ELF-1 (cell line): ENCODE measurements at regions not wholly inside any gene's neighbourhood (a gene's known extent, or its start where the extent isn't known, plus 50 kb on each side); places are given as distances from the start of the nearest gene placed in this dataset.

Source experiments
- DNase-seq: peaks from one replicate; pipeline ENCODE4 v3.0.0-alpha.2; 2016; ENCODE audit warnings: low read depth, low spot score

- no peak for DNase-seq
Measured at GRCh38 chr16:73319737-73320136, 271.8 kb upstream of the ZFHX3 start.

DNA sequence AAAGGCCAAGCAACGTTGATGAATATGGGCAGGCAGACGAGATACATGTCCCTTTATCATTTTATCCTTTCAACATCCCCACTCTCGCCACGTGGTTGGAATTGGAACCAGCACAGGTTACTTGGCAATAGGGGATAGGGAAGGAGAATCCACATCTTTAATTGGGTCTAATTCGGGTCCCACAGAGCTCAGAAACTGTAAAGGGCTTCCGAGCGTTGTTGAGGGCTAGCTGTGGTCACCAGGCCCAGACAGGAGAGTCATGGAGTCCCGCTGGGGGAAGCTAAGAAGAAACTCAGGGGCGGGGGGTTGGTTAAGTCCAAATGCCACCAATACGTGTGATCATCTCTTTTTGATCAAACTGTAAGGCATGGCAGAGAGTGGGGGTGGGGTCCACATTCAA, 271.3 kb upstream of the ZFHX3 start:
- DNase-seq, result no peak

DNA sequence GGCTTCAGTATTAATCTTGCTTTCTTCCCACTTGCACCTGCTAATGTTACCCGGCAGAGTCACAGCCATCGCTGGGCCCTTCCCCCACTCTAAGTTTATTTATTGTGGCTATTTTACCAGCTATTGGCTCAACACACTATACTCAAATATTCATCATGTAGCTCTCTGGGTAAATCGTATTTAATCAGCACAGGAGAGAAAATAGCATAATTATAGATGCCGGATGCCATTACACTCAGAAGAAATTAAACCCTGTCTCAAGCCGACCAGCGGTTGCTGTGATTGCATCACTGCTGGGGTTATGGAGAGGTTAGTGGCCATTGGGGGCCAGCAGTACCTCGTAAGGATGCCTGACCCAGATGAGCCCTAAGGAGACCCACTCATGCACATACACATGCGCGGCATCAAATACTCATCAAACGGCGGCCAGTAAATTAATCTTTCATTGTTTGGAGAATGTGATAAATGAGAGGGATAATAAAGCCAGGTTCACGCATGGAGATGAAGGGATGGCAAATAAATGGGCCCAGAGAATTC, 269.5 kb upstream of the ZFHX3 start:
- DNase-seq, result no peak

DNA sequence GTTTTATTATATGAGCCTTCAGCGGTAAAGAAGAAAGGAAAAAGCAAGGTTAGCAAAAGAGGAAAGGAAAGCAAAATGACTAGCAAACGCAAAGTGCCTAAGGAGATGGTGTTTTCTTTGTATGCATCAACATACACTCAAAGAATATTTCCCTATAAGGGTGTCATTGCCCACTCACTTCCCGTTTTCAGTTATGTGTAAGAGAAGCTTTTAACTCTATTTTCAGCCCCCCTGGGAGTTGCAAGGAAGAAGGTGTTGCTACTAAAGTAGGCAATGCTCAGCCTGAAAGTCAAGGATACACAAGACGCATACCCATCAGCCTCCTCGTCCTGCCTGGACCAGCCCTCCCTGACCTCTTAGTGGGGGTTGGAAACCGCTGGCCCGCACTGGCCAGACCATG, 267.7 kb upstream of the ZFHX3 start:
- DNase-seq, result no peak

GRCh38 chr16:73313950-73314349, 266.0 kb upstream of the ZFHX3 start:
- no peak for DNase-seq

DNA sequence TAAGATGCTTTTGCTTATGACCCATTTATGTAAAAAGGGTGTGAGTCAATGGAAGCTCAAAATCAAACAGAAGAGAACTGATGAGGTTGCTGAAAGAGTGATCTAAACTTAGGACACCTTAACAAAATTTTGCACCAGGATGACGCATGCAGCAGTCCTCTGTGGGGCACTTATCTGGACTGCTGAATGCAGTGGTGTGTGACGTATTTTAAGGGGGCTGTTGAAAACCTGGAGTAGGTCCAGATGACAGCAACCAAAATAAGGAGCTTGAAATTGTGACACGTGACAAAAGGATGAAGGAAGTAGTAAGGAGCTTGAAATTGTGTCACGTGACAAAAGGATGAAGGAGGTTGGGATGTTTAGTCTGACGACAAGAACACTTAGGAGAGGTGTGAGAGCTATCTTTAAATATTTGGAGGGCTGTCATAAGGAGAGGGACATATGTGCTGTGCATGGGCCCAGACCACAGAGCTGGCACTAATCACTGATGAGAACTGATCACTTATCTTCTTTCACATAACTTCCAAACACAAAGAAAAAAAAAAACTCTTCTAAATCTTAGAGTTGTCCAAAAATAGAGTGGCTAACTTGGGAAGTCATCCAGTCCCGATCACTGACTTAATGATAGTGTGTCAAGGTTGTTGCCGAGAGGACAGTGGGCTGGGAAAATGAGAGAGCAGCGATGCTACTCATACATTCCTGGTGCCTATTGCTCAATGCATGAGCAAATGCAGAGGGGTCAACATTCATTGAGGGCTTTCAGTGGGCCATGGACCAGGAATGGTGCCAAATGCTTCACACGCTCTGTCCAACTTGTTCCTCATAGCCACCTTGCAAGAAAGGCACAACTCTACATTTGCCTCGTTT, 264.2 kb upstream of the ZFHX3 start:
- DNase-seq, result no peak

GRCh38 chr16:73308771-73309170, 260.8 kb upstream of the ZFHX3 start:
- no peak for DNase-seq

- DNase-seq, result no peak
Measured at GRCh38 chr16:73306901-73307413, 259.0 kb upstream of the ZFHX3 start.

- DNase-seq, result peak; percentile 41
Measured at GRCh38 chr16:73304008-73304774, 256.3 kb upstream of the ZFHX3 start.

GRCh38 chr16:73302942-73303341, 255.0 kb upstream of the ZFHX3 start:
- DNase-seq, result no peak

DNA sequence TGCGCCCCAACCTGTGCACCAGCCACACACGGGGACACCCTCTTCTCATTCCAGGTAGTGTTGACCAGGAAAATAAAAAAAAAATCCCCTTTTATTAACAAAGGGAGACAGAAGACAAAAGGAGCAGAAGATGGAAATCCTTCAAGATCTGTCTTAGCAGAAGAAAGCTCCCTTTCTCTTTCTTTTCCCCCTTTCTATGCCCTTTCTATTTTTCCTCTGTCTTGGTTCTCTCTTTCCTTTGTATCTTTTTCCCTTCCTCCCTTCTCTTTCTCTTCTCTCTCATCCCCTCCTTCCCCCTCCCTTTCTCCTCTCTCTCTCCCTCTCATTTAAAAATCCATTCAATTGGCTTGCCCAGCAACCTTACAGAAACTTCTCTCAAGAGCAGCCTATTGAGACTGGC, 254.1 kb upstream of the ZFHX3 start:
- DNase-seq, result no peak

GRCh38 chr16:73299346-73299745, 251.4 kb upstream of the ZFHX3 start:
- DNase-seq, result no peak

DNA sequence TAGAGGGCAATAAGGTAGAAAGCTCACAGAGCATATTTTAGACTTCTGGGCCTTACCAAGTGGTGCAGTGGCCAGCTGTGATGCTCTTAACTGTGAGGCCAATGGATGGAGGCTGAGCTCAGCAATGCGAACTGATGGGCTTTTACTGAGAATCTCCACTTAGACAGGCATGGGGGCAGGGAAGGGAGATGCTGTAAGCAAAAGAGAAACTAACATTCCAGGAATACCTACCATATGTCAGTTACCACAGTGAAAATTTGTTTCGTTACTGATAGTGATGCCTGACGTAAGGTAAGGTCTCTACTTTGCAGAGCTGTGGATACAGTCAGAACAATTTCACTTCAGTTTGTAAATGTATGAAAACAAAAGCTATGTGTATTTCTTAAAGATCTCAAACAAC, 250.6 kb upstream of the ZFHX3 start:
- peak; percentile 41 for DNase-seq

GRCh38 chr16:73290258-73290657, 242.3 kb upstream of the ZFHX3 start:
- no peak for DNase-seq

DNA sequence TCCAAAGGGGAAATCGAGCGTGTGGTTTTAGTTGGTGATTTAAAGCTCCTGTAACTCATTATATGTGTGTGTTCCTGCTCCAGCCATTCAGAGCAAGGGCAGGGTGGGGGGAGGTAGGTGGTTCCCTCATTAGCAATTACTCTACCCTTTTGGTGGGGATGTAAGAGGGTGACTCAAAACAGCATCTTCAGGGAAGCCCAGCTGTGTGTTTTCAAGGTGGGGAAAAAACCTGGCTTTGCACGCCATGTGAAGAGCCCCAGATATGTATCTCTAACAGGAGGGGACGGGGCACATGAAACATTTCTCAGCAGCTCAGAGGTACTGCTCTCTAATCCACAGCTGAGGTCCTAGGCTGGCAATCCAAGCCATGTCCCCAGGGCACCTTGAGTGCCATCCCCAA, 241.3 kb upstream of the ZFHX3 start:
- no peak for DNase-seq

- DNase-seq, result no peak
Measured at GRCh38 chr16:73288520-73288919, 240.6 kb upstream of the ZFHX3 start.

DNA sequence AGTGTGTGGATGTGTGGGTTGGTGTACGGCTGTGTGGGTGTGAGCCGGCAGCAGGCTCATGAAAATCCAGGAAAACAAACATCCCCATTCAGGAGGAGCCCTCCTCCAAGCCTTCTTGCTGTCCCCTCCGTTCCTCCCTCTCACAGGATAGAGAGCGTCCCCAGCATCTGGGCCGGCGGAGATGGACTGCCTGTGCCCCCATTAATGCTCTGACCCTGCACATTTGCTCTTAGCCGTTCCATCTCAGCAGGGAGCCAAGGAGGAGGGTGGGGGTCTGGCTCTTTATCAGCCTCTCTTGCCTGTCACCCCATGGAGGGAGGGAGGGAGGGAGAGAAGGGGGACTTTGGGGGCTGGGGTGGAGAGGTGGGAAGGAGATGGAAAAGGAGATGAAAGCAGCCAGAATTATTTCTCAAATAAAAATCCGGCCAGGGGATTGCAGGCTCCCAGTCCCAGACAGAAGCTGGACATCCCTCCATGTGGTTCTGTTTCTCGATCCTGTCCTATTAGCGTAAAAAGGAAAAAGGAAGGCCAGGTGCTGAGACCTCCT, 240.0 kb upstream of the ZFHX3 start:
- no peak for DNase-seq

DNA sequence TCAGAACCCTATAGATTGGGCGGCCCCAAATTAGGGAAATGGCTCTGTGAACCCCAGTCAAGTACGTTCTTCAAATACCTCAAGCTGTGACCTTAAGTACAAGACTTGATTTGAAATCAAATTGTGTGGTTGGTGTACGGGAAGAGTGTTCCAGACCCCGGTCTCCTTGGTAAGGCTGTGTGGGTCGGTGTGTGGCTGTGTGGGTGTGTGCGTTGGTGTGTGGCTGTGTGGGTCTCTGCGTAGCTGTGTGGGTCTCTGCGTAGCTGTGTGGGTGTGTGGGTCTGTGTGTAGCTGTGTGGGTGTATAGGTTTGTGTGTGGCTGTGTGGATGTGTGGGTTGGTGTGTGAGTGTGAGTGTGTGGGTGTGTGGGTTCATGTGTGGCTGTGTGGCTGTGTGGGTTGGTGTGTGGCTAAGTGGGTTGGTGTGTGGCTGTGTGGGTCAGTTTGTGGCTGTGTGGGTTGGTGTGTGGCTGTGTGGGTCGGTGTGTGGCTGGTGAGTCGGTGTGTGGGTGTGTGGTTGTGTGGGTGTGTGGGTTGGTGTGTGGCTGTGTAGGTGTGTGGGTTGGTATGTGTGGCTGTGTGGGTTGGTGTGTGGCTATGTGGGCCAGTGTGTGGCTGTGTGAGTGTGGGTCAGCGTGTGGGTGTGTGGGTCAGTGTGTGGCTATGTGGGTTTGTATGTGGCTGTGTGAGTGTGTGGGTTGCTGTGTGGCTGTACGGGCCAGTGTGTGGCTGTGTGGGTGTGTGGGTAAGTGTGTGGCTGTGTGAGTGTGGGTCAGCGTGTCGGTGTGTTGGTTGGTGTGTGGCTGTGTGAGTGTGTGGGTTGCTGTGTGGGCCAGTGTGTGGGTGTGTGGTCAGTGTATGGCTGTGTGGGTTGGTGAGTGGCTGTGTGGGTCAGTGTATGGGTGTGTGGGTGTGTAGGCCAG, 238.7 kb upstream of the ZFHX3 start:
- DNase-seq, result no peak

DNA sequence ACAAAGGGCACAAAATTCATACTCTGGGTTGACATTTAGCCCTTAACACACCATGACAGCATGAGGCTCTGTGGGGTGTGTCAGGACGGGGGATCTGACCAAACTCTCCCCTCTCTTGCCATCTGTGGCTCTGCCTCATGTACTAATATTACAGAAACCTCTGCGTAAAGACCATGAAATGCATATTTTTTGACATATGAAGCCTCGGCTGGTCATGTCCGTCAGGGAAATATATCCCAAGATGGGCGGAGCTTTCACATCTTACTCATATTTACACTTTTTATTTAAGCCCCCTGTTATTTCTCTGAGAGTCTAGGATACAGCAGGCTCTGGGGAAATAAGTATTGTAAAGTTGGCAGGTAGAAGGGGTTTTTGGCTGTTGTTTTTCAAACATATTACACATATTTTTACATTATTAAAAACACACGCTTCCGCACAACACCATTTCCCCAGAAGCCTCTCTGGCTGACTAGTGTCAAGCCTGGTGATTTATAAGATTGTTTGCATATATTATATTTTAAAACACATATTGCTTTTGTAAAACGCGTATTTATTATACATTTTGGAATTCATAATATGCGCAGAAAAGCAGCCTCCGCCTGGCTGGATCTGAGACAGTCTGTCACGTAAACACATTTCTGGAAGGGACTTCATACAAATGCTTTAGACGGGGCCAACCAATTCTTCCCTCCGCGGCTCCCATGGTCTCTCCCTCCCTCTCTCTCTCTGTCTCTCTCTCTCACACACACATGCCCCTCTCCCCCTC, 237.7 kb upstream of the ZFHX3 start:
- no peak for DNase-seq

DNA sequence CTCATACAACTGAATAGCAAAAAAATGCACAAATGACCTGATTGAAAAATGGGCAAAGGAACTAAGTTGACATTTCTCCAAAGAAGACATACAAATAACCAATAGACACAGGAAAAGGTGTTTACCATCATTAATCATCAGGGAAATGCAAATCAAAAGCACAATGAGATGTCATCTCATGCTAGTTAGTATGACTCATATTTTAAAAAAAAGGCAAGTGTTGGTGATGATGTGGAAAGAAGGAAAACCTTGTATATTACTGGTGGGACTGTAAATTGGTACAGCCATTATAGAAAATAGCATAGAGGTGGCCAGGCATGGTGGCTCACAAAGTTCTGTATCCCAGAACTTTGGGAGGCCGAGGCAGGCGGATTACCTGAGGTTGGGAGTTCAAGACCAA, 232.5 kb upstream of the ZFHX3 start:
- DNase-seq, result no peak
